GM23338 (cell line): ENCODE measurements at regions not wholly inside any gene's neighbourhood (a gene's known extent, or its start where the extent isn't known, plus 50 kb on each side); places are given as distances from the start of the nearest gene placed in this dataset.

Experiments
- ATAC-seq: fragments of 200-7000 bp; cut with Tn5 transposase; 3 replicates; pipeline ENCODE4 v1.9.1; 2020
- DNase-seq: peaks from one replicate; pipeline ENCODE4 v3.0.0-alpha.2; 2015; ENCODE audit warnings: low spot score
- H2AFZ ChIP-seq: fragments of 200-600 bp; sonication (generic); 2 replicates; pipeline ENCODE4 v1.8.0; 2016; ENCODE audit warnings: antibody characterized with exemption, mild to moderate bottlenecking, moderate library complexity
- H3F3A ChIP-seq: fragments of 200-600 bp; sonication (generic); replicated peaks from 2 replicates; pipeline ENCODE4 v1.8.0; 2017; ENCODE audit warnings: antibody characterized with exemption, mixed run types, low read depth
- H3K27ac ChIP-seq: fragments of 200-600 bp; sonication (generic); 2 replicates; pipeline ENCODE4 v1.6.1; 2016; ENCODE audit warnings: low read depth
- H3K27me3 ChIP-seq: fragments of 200-600 bp; sonication (generic); 2 replicates; pipeline ENCODE4 v1.8.0; 2016; ENCODE audit warnings: mild to moderate bottlenecking, mixed run types, moderate library complexity; ENCODE audit not compliant: insufficient read depth
- H3K36me3 ChIP-seq: fragments of 200-600 bp; sonication (generic); 2 replicates; pipeline ENCODE4 v1.8.0; 2016; ENCODE audit warnings: mild to moderate bottlenecking; ENCODE audit not compliant: insufficient read depth
- H3K4me1 ChIP-seq: fragments of 200-600 bp; sonication (generic); 2 replicates; pipeline ENCODE4 v1.8.0; 2016; ENCODE audit warnings: mild to moderate bottlenecking, moderate library complexity; ENCODE audit not compliant: insufficient read depth
- H3K4me2 ChIP-seq: fragments of 200-600 bp; sonication (generic); 2 replicates; pipeline ENCODE4 v1.7.1; 2017; ENCODE audit warnings: mixed run types
- H3K4me3 ChIP-seq: fragments of 200-600 bp; sonication (generic); 2 replicates; pipeline ENCODE4 v1.6.1; 2016; ENCODE audit warnings: mixed run types
- H3K79me2 ChIP-seq: fragments of 200-600 bp; sonication (generic); replicated peaks from 2 replicates; pipeline ENCODE4 v1.8.0; 2017; ENCODE audit warnings: mild to moderate bottlenecking; ENCODE audit not compliant: insufficient read depth
- H3K9me2 ChIP-seq: fragments of 200-600 bp; sonication (generic); 2 replicates; pipeline ENCODE4 v1.8.0; 2017; ENCODE audit not compliant: insufficient read depth
- H4K20me1 ChIP-seq: fragments of 200-600 bp; sonication (generic); replicated peaks from 2 replicates; pipeline ENCODE4 v1.8.0; 2017; ENCODE audit warnings: mild to moderate bottlenecking; ENCODE audit not compliant: insufficient read depth
- H3K27ac Mint-ChIP-seq: 2 replicates; pipeline ENCODE4 v1.8.0; 2020; ENCODE audit warnings: inconsistent platforms, mild to moderate bottlenecking, moderate library complexity, mixed read lengths
- H3K27me3 Mint-ChIP-seq: 3 replicates; pipeline ENCODE4 v1.8.0; 2022; ENCODE audit warnings: low read depth, mild to moderate bottlenecking, moderate library complexity, mixed read lengths, inconsistent platforms; ENCODE audit not compliant: insufficient read depth, poor library complexity
- H3K36me3 Mint-ChIP-seq: 3 replicates; pipeline ENCODE4 v1.8.0; 2021; ENCODE audit warnings: low read depth, mild to moderate bottlenecking, inconsistent platforms, moderate library complexity, mixed read lengths
- H3K4me1 Mint-ChIP-seq: 3 replicates; pipeline ENCODE4 v1.8.0; 2020; ENCODE audit warnings: mild to moderate bottlenecking, inconsistent platforms, mixed read lengths
- H3K4me3 Mint-ChIP-seq: 3 replicates; pipeline ENCODE4 v1.8.0; 2021; ENCODE audit warnings: moderate library complexity, mild to moderate bottlenecking, inconsistent platforms, mixed read lengths
- H3K9me3 Mint-ChIP-seq: 3 replicates; pipeline ENCODE4 v1.8.0; 2020; ENCODE audit warnings: moderate library complexity, mild to moderate bottlenecking, inconsistent platforms, mixed read lengths
- CREB1 ChIP-seq: fragments of 250-450 bp; sonication (Bioruptor Pico); IDR thresholded peaks from 2 replicates; pipeline ENCODE4 v1.5.0; 2020; ENCODE audit warnings: low read depth, mild to moderate bottlenecking, moderate library complexity
- CTCF ChIP-seq, 2 experiments: fragments of 200-600 bp in 1 of 2; sonication (generic) in 1 of 2; conservative IDR thresholded peaks; 2 replicates each; pipeline versions ENCODE4 v1.5.1 to v1.6.1; 2016 to 2017; ENCODE audit warnings: antibody characterized with exemption in 2 of 2, low read depth in 2 of 2, mild to moderate bottlenecking in 2 of 2, moderate library complexity in 1 of 2
- EZH2 ChIP-seq: fragments of 200-600 bp; sonication (generic); IDR thresholded peaks from one replicate; pipeline ENCODE4 v1.8.0; 2017; ENCODE audit warnings: antibody characterized with exemption, mild to moderate bottlenecking, low read depth; ENCODE audit not compliant: unreplicated experiment
- EZH2phosphoT487 ChIP-seq: fragments of 200-600 bp; sonication (generic); IDR thresholded peaks from one replicate; pipeline ENCODE4 v1.8.1; 2018; ENCODE audit warnings: antibody characterized with exemption; ENCODE audit not compliant: unreplicated experiment
- JUNB ChIP-seq: IDR thresholded peaks from one replicate; pipeline ENCODE4 v1.6.1; 2016; ENCODE audit warnings: antibody characterized with exemption; ENCODE audit not compliant: unreplicated experiment
- NANOG ChIP-seq: IDR thresholded peaks from 2 replicates; pipeline ENCODE4 v1.6.1; 2016; ENCODE audit warnings: antibody characterized with exemption, borderline replicate concordance
- POLR2AphosphoS5 ChIP-seq: IDR thresholded peaks from 2 replicates; pipeline ENCODE4 v1.6.1; 2016; ENCODE audit warnings: antibody characterized with exemption, low read depth
- REST ChIP-seq: IDR thresholded peaks from one replicate; pipeline ENCODE4 v1.6.1; 2018; ENCODE audit warnings: antibody characterized with exemption; ENCODE audit not compliant: unreplicated experiment
- STAT1 ChIP-seq: IDR thresholded peaks from one replicate; pipeline ENCODE4 v1.6.1; 2016; ENCODE audit warnings: antibody characterized with exemption; ENCODE audit not compliant: unreplicated experiment
- ZNF114 ChIP-seq: fragments of 250-450 bp; sonication (Bioruptor Pico); IDR thresholded peaks from 2 replicates; pipeline ENCODE4 v1.5.0; 2020; ENCODE audit warnings: mild to moderate bottlenecking, moderate library complexity
- ZNF331 ChIP-seq: fragments of 250-450 bp; sonication (Bioruptor Pico); IDR thresholded peaks from 2 replicates; pipeline ENCODE4 v1.5.0; 2020; ENCODE audit warnings: low read depth, mild to moderate bottlenecking, moderate library complexity
- ZNF462 ChIP-seq: fragments of 250-450 bp; sonication (Bioruptor Pico); IDR thresholded peaks from 2 replicates; pipeline ENCODE4 v1.5.0; 2020; ENCODE audit warnings: mild to moderate bottlenecking, moderate library complexity
- TF ChIP-seq, protein P1 (sequence below): IDR thresholded peaks from 2 replicates; pipeline ENCODE4 v1.6.1; 2016; ENCODE audit warnings: antibody characterized with exemption

DNA sequence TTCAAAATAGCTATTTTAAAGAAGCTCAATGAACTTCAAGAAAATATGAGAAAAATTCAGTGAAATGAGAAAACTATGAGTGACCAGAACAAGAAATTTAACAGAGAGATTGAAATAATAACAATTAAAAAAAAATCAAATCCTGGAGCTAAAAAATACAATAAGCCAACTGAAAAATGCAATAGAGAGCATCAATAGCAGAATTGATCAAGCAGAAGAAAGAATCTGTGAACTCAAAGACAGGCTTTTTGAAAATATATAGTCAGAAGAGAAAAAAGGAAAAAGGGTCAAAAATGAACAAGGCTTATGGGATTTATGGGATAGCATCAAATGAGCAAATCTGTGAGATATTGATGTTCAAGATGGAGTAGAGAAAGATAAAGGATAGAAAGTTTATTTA lies 133.0 kb downstream of the OTUD1 start:
- H3K9me3 Mint-ChIP-seq = peaks cover 12% of the 10 kb centered on the region; the same call in 2 of the 3 replicates
- Histone ChIP-seq H3K4me3 (no peak overlapping the region), H3K9me2 (peaks cover 19% of the 10 kb centered on the region; the same call in 1 of the 2 replicates), H3K4me1 (no peaks in the 10 kb centered on the region), H2AFZ (no peak overlapping the region), H3K36me3 (no peaks in the 10 kb centered on the region), H3F3A (no peaks in the 10 kb centered on the region), H3K27me3 (no peaks in the 10 kb centered on the region), H3K27ac (no peak overlapping the region), H3K4me2 (no peak overlapping the region), H3K79me2 (no peaks in the 10 kb centered on the region), H4K20me1 (no peaks in the 10 kb centered on the region)
- 0 out of 3 replicates have a peak, but pooled peaks cover 5% of the 10 kb centered on the region for H3K36me3 Mint-ChIP-seq
- no peak overlapping the region for H3K27ac Mint-ChIP-seq
- no peak overlapping the region for H3K4me3 Mint-ChIP-seq
- H3K4me1 Mint-ChIP-seq = no peaks in the 10 kb centered on the region
- ATAC-seq = no peak
- peaks cover 2% of the 10 kb centered on the region for H3K27me3 Mint-ChIP-seq
- DNase-seq = no peak
- TF ChIP-seq ZNF331 (CRISPR knock-in tag) (no peak), JUNB (no peak), EZH2phosphoT487 (no peak), NANOG (no peak), ZNF114 (no peak), POLR2AphosphoS5 (no peak), CREB1 (CRISPR knock-in tag) (no peak), STAT1 (no peak), ZNF462 (no peak), REST (no peak), CTCF (conservative IDR thresholded peaks at IDR 0.05; ENCODE audit: low read depth in 2 of 2) (no peak), EZH2 (no peak)
- TF ChIP-seq, protein P1, sequence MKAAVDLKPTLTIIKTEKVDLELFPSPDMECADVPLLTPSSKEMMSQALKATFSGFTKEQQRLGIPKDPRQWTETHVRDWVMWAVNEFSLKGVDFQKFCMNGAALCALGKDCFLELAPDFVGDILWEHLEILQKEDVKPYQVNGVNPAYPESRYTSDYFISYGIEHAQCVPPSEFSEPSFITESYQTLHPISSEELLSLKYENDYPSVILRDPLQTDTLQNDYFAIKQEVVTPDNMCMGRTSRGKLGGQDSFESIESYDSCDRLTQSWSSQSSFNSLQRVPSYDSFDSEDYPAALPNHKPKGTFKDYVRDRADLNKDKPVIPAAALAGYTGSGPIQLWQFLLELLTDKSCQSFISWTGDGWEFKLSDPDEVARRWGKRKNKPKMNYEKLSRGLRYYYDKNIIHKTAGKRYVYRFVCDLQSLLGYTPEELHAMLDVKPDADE = no peak
